M059J (cell line): ENCODE measurements at regions not wholly inside any gene's neighbourhood (a gene's known extent, or its start where the extent isn't known, plus 50 kb on each side); places are given as distances from the start of the nearest gene placed in this dataset.
"Not testable (repeated sequence)": the region's sequence is repeated elsewhere in the genome, so short reads cannot be mapped to it uniquely, and the experiment has no call there.

ENCODE experiments used
- DNase-seq: peaks from one replicate; pipeline ENCODE4 v3.0.0-alpha.2; 2012; ENCODE audit warnings: low read depth

GRCh38 chr21:14903172-14903865 is 161.5 kb downstream of the NRIP1 start:
- DNase-seq = no peak

- peak; percentile 94 for DNase-seq
Measured at GRCh38 chr21:14901482-14901958, 163.3 kb downstream of the NRIP1 start.

GRCh38 chr21:14900611-14901010 is 164.2 kb downstream of the NRIP1 start:
- DNase-seq = peak; percentile 52

- peak; percentile 77 for DNase-seq
Measured at GRCh38 chr21:14900058-14900457, 164.7 kb downstream of the NRIP1 start.

GRCh38 chr21:14895792-14896191 is 169.0 kb downstream of the NRIP1 start:
- DNase-seq = no peak

GRCh38 chr21:14890141-14890540 is 174.7 kb downstream of the NRIP1 start:
- no peak for DNase-seq

GRCh38 chr21:14889080-14889810 is 175.6 kb downstream of the NRIP1 start:
- peak; percentile 72 for DNase-seq

GRCh38 chr21:14888202-14888601 is 176.6 kb downstream of the NRIP1 start:
- no peak for DNase-seq

- no peak for DNase-seq
Measured at GRCh38 chr21:14886001-14886400, 178.8 kb downstream of the NRIP1 start.

- DNase-seq = no peak
Measured at GRCh38 chr21:14883351-14883750, 181.4 kb downstream of the NRIP1 start.

GRCh38 chr21:14882545-14882944 is 182.3 kb downstream of the NRIP1 start:
- not testable (repeated sequence) for DNase-seq

GRCh38 chr21:14881863-14882499 is 182.8 kb downstream of the NRIP1 start:
- DNase-seq = no peak

- DNase-seq = peak; percentile 67
Measured at GRCh38 chr21:14880922-14881321, 183.9 kb downstream of the NRIP1 start.

GRCh38 chr21:14879458-14879857 is 185.3 kb downstream of the NRIP1 start:
- DNase-seq = no peak

GRCh38 chr21:14878971-14879370 is 185.8 kb downstream of the NRIP1 start:
- no peak for DNase-seq

GRCh38 chr21:14877581-14878228 is 187.1 kb downstream of the NRIP1 start:
- peak; percentile 73 for DNase-seq

- DNase-seq = no peak
Measured at GRCh38 chr21:14876524-14876840, 188.3 kb downstream of the NRIP1 start.

- DNase-seq = peak; percentile 33
Measured at GRCh38 chr21:14875704-14876523, 188.9 kb downstream of the NRIP1 start.

- no peak for DNase-seq
Measured at GRCh38 chr21:14875186-14875585, 189.6 kb downstream of the NRIP1 start.

- no peak for DNase-seq
Measured at GRCh38 chr21:14874379-14874778, 190.4 kb downstream of the NRIP1 start.

GRCh38 chr21:14871861-14872260 is 192.9 kb downstream of the NRIP1 start:
- no peak for DNase-seq

- no peak for DNase-seq
Measured at GRCh38 chr21:14870853-14871149, 194.0 kb downstream of the NRIP1 start.
